NAMALWA (cell line): ENCODE measurements at regions not wholly inside any gene's neighbourhood (a gene's known extent, or its start where the extent isn't known, plus 50 kb on each side); places are given as distances from the start of the nearest gene placed in this dataset.
"Not testable (repeated sequence)": the region's sequence is repeated elsewhere in the genome, so short reads cannot be mapped to it uniquely, and the experiment has no call there.

Source experiments
- DNase-seq: peaks from one replicate; pipeline ENCODE4 v3.0.0-alpha.2; 2015; ENCODE audit warnings: low spot score

DNA sequence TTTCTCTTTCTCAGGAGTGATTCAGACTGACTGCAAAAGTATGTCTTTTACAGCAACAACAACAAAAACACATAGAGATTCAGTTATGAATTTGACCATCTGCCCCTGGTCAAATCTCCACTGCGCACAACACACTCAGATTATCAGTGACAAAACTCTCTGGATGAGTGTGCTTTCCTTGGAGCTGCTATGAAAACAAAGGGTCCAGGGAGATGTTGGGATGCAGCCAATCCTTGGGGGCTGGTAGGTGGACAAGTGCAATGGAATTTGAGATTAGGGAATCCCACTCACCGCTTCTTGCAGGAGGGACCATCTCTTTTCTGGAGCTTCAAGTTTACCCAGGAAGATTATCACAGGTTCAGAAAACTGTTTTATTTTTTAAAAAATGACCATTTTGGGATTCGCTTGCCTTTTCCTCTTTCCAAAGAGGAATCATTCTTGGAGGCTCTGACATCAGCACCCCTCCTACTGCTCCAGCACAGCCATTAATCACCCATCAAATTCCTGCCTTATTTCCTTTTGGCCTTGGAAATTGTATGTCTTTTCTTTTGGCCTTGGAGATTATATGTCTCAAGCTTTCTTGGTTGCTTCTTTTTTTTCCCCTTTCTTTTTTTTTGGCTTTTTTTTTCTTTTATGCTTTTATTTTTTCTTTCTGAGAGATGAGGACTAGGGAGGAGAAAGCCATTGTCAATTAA lies 311.8 kb downstream of the TSHZ3 start:
- DNase-seq = no peak

DNA sequence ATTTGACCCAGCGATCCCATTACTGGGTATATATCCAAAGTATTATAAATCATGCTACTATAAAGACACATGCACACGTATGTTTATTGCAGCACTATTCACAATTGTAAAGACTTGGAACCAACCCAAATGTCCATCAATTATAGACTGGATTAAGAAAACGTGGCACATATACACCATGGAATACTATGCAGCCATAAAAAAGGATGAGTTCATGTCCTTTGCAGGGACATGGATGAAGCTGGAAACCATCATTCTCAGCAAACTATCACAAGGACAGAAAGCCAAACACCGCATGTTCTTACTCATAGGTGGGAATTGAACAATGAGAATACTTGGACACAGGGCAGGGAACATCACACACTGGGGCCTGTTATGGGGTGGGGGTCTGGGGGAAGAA lies 317.8 kb downstream of the TSHZ3 start:
- not testable (repeated sequence) for DNase-seq

GRCh38 chr19:31023038-31023437 lies 326.2 kb downstream of the TSHZ3 start:
- DNase-seq = no peak

DNA sequence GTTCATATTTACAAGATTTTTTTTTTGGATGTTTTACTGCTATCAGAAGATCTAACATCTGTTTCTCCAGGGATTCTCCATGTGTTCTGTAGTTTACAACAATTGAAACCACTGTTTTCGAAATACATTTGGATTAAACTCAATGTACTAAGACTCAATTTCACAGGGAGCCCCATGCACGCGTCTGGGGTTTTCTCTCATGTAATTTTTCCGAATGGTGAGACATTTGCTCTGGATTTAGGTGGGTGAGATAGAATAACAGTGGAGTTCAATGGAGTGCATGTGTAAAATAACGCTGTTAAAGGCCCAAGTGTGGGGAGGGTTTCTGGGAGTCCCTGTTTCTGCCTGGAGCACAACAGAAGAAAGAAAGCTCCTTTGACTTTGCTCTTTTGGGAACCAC lies 330.3 kb downstream of the TSHZ3 start:
- no peak for DNase-seq

GRCh38 chr19:31015778-31016177 lies 333.5 kb downstream of the TSHZ3 start:
- DNase-seq = no peak

- no peak for DNase-seq
These were observed 334.6 kb downstream of the TSHZ3 start for GRCh38 chr19:31014668-31015067.

DNA sequence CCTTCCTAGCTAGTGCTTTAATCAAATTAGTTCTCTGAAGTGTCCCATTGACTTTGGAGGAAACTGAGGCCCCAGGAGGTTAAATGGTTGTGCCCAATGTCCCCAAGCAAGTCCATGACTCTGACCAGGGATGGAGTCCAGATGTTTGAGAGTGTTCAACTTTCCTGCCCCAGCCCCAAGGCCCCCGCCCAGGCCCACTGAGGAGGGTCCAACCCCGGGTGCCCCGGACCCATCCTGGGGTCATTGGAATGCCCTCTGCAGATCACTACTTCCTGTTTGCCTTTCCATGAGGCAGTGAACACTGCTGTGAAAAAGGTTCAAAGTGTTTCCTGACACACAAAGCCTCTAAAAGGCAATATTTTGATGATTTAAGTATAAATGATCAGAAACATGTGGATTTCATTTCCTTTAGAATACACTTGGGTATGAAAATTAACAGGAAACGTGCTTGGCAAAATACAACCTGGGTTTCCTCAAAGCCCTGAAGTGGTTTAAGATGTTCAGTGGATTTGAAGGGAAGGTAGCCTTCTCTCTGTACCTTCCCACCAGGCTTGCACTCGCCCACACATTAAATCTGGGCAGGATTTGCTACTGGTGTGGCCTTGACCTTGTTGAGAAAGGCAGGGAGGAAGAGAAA lies 335.7 kb downstream of the TSHZ3 start:
- DNase-seq = no peak

DNA sequence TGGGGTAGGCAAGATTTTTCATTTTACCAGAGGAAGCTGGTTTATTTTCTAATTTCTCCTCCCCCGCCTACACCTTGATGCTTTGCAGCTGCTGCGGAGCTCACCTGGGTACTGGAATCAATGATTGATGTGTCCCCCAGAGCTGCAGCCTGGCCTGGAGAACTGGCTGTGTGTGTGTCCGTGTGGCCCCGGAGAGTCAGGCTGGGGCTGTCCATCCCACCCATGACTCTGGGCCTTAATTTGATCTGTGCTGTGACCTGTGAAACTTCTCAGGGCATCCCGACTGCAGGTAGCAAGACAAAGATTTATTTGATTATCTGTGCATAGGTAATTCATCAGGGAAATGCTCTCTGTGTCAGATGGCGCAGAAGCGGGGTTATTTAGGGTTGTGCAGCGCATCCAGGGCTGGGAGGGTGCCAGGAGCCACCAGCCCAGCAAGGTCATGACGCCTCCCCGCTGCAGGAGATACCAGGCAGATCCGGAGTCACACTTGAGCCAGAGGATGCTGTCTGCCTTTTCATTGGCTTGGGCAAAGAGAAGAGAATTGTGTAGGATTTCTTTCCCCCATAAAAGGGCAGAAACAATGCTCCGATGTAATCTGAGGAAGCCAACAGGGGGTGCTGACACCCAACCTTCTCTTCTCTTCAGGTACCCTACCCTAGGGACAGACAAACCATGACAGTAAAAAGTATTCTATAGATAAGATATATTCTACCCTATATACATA lies 346.6 kb downstream of the TSHZ3 start:
- no peak for DNase-seq

DNA sequence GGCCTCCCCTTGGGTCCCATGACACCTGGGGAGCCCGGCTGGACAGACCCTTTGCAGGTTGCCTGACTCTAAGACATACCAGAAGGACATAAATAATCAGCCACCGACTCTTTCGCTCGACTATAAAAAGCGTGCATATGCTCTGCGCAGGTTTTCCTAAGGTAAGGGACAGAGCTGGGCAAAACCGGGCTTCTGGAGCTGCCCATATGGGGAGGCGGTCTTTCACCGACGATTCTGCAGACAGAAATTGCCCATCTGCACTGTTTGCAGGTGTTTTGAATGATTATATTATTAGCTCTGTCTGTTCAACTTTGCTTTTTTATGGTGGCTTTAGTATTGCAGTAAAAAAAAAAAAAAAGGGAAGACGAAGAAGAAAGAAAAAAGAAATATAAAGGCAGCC lies 347.2 kb downstream of the TSHZ3 start:
- no peak for DNase-seq

GRCh38 chr19:31000913-31001312 lies 348.3 kb downstream of the TSHZ3 start:
- no peak for DNase-seq

DNA sequence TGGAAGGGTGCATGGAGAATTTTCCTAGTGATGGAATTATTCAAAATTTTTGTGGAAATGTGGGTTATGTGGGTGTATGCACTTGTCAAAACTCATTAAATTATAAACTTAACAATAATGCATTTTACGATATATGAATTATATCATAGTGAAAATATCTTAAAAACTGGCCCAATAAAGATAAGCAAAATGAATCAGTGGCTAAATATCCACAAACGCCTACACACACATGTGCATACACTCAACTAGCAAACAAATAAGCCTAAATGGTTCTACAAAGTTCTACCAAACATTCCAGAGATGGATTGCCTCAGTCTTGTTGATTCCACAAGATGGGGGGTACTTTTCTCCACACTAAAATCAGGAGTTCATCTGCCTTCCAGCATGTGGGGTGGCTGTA lies 349.5 kb downstream of the TSHZ3 start:
- no peak for DNase-seq

- no peak for DNase-seq
These were observed 352.0 kb downstream of the TSHZ3 start for GRCh38 chr19:30997222-30997621.

- DNase-seq = no peak
These were observed 370.6 kb downstream of the TSHZ3 start for GRCh38 chr19:30978639-30979038.

DNA sequence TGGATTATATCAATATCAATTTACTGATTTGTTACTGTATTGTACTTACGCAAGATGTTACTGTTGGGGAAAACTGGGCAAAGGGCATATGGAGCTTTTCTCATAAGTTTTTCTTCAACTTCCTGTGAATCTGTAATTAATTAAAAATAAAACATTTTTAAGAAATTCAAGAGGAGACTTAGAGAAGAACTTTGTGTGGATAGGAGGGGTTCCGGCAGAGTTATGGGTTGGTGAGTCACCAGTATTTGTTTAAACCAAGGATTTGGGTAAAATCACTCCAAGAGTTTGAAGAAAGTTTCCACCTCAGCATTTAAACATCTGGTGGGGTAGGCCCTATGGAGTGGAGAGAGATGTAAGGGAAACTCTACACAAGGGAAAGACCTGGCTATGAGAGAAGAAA lies 379.6 kb downstream of the TSHZ3 start:
- DNase-seq = no peak

DNA sequence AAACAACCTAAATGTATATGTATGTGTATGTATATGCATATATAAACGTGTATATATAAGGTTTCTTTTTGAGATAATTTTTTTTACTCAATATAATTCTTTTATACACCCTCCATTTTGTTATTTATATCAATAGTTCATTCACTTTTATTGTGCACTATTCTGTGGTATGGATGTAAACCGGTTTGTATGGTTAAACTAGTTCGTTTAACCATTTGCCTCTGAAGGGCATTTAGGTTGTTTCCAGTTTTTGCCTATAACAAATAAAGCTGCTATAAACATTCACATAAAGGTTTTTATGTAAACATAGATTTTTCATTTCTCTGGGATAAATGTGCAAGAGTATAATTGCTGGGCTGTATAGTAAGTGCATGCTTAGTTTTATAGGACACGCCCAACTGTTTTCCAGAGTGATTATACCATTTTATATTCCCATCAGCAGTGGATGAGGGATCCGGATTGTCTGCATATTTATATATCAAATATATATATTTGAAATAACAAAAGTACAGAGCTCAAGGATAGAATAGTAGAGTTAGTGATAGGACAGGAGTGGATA lies 380.3 kb downstream of the TSHZ3 start:
- DNase-seq = no peak

GRCh38 chr19:30968210-30968609 lies 381.0 kb downstream of the TSHZ3 start:
- DNase-seq = peak; percentile 1

- no peak for DNase-seq
These were observed 382.8 kb downstream of the TSHZ3 start for GRCh38 chr19:30966486-30966885.

- no peak for DNase-seq
These were observed 390.2 kb downstream of the TSHZ3 start for GRCh38 chr19:30959011-30959410.

GRCh38 chr19:30955112-30956104 lies 393.8 kb downstream of the TSHZ3 start:
- no peak for DNase-seq

- DNase-seq = not testable (repeated sequence)
These were observed 404.8 kb downstream of the TSHZ3 start for GRCh38 chr19:30944276-30944932.
